ENCODE measurements at regions not wholly inside any gene's neighbourhood (a gene's known extent, or its start where the extent isn't known, plus 50 kb on each side); places are given as distances from the start of the nearest gene placed in this dataset.

GRCh38 chr4:33270403-33270802 lies 2550.2 kb downstream of the PCDH7 start:
- no peaks in the 10 kb centered on the region for H3K36me3 ChIP-seq (ENCODE audit: insufficient read depth, low read length)

GRCh38 chr4:33272722-33273121 lies 2552.6 kb downstream of the PCDH7 start:
- no peak overlapping the region for H3K4me3 ChIP-seq (ENCODE audit: low read length)
- H3K36me3 ChIP-seq (ENCODE audit: insufficient read depth, low read length): no peaks in the 10 kb centered on the region
- no peaks in the 10 kb centered on the region for H3K27me3 ChIP-seq (ENCODE audit: control insufficient read depth, insufficient read depth, low read length)
- no peaks in the 10 kb centered on the region for H3K9me3 ChIP-seq (replicated peaks; ENCODE audit: low read length)
- H3K9ac ChIP-seq (ENCODE audit: low read depth, low read length): no peak overlapping the region
- H3K4me2 ChIP-seq (ENCODE audit: low read length): no peak overlapping the region
- H3K4me1 ChIP-seq (ENCODE audit: control insufficient read depth, insufficient read depth, low read length): no peaks in the 10 kb centered on the region

More at GRCh38 chr4:33270403-33270802, 2550.2 kb downstream of the PCDH7 start:
- no peaks in the 10 kb centered on the region for H3K27me3 ChIP-seq (ENCODE audit: control insufficient read depth, insufficient read depth, low read length)
- no peak overlapping the region for H3K9ac ChIP-seq (ENCODE audit: low read depth, low read length)
- H3K4me1 ChIP-seq (ENCODE audit: control insufficient read depth, insufficient read depth, low read length): no peaks in the 10 kb centered on the region
- H3K4me3 ChIP-seq (ENCODE audit: low read length): no peak overlapping the region
- H3K9me3 ChIP-seq (replicated peaks; ENCODE audit: low read length): no peaks in the 10 kb centered on the region
- H3K4me2 ChIP-seq (ENCODE audit: low read length): no peak overlapping the region

- Histone ChIP-seq H3K9me3 (replicated peaks; ENCODE audit: low read length) (no peaks in the 10 kb centered on the region), H3K4me1 (ENCODE audit: control insufficient read depth, insufficient read depth, low read length) (no peaks in the 10 kb centered on the region), H3K4me3 (ENCODE audit: low read length) (no peak overlapping the region), H3K9ac (ENCODE audit: low read depth, low read length) (no peak overlapping the region), H3K4me2 (ENCODE audit: low read length) (no peak overlapping the region), H3K36me3 (ENCODE audit: insufficient read depth, low read length) (no peaks in the 10 kb centered on the region), H3K27me3 (ENCODE audit: control insufficient read depth, insufficient read depth, low read length) (no peaks in the 10 kb centered on the region)
These were observed 2563.6 kb downstream of the PCDH7 start for GRCh38 chr4:33283818-33284217.

GRCh38 chr4:33296876-33297455 lies 2576.8 kb downstream of the PCDH7 start:
- H3K4me3 ChIP-seq (ENCODE audit: low read length): no peak overlapping the region
- no peaks in the 10 kb centered on the region for H3K9me3 ChIP-seq (replicated peaks; ENCODE audit: low read length)
- no peaks in the 10 kb centered on the region for H3K27me3 ChIP-seq (ENCODE audit: control insufficient read depth, insufficient read depth, low read length)

GRCh38 chr4:33302321-33302720 lies 2582.2 kb downstream of the PCDH7 start:
- H3K9me3 ChIP-seq (replicated peaks; ENCODE audit: low read length): no peaks in the 10 kb centered on the region
- H3K27me3 ChIP-seq (ENCODE audit: control insufficient read depth, insufficient read depth, low read length): no peaks in the 10 kb centered on the region
- no peaks in the 10 kb centered on the region for H3K36me3 ChIP-seq (ENCODE audit: insufficient read depth, low read length)
- H3K4me2 ChIP-seq (ENCODE audit: low read length): no peak overlapping the region
- no peaks in the 10 kb centered on the region for H3K4me1 ChIP-seq (ENCODE audit: control insufficient read depth, insufficient read depth, low read length)
- no peak overlapping the region for H3K4me3 ChIP-seq (ENCODE audit: low read length)
- H3K9ac ChIP-seq (ENCODE audit: low read depth, low read length): no peak overlapping the region

More at GRCh38 chr4:33296876-33297455, 2576.8 kb downstream of the PCDH7 start:
- Histone ChIP-seq H3K4me2 (ENCODE audit: low read length) (no peak overlapping the region), H3K36me3 (ENCODE audit: insufficient read depth, low read length) (no peaks in the 10 kb centered on the region), H3K9ac (ENCODE audit: low read depth, low read length) (no peak overlapping the region), H3K4me1 (ENCODE audit: control insufficient read depth, insufficient read depth, low read length) (no peaks in the 10 kb centered on the region)

GRCh38 chr4:33306131-33306530 lies 2586.0 kb downstream of the PCDH7 start:
- Histone ChIP-seq H3K4me2 (ENCODE audit: low read length) (no peak overlapping the region), H3K9me3 (replicated peaks; ENCODE audit: low read length) (no peaks in the 10 kb centered on the region), H3K27me3 (ENCODE audit: control insufficient read depth, insufficient read depth, low read length) (no peaks in the 10 kb centered on the region), H3K9ac (ENCODE audit: low read depth, low read length) (no peak overlapping the region), H3K36me3 (ENCODE audit: insufficient read depth, low read length) (no peaks in the 10 kb centered on the region), H3K4me3 (ENCODE audit: low read length) (no peak overlapping the region), H3K4me1 (ENCODE audit: control insufficient read depth, insufficient read depth, low read length) (no peaks in the 10 kb centered on the region)

- Histone ChIP-seq H3K27me3 (ENCODE audit: control insufficient read depth, insufficient read depth, low read length) (no peaks in the 10 kb centered on the region), H3K9me3 (replicated peaks; ENCODE audit: low read length) (no peaks in the 10 kb centered on the region), H3K36me3 (ENCODE audit: insufficient read depth, low read length) (no peaks in the 10 kb centered on the region), H3K9ac (ENCODE audit: low read depth, low read length) (no peak overlapping the region), H3K4me1 (ENCODE audit: control insufficient read depth, insufficient read depth, low read length) (no peaks in the 10 kb centered on the region), H3K4me3 (ENCODE audit: low read length) (no peak overlapping the region), H3K4me2 (ENCODE audit: low read length) (no peak overlapping the region)
These were observed 2595.9 kb downstream of the PCDH7 start for GRCh38 chr4:33316033-33316432.

GRCh38 chr4:33316578-33316977 lies 2596.4 kb downstream of the PCDH7 start:
- Histone ChIP-seq H3K4me1 (ENCODE audit: control insufficient read depth, insufficient read depth, low read length) (no peaks in the 10 kb centered on the region), H3K9me3 (replicated peaks; ENCODE audit: low read length) (no peaks in the 10 kb centered on the region), H3K4me3 (ENCODE audit: low read length) (no peak overlapping the region), H3K27me3 (ENCODE audit: control insufficient read depth, insufficient read depth, low read length) (no peaks in the 10 kb centered on the region), H3K36me3 (ENCODE audit: insufficient read depth, low read length) (no peaks in the 10 kb centered on the region), H3K4me2 (ENCODE audit: low read length) (no peak overlapping the region), H3K9ac (ENCODE audit: low read depth, low read length) (no peak overlapping the region)

- Histone ChIP-seq H3K9me3 (replicated peaks; ENCODE audit: low read length) (no peaks in the 10 kb centered on the region), H3K9ac (ENCODE audit: low read depth, low read length) (no peak overlapping the region), H3K4me1 (ENCODE audit: control insufficient read depth, insufficient read depth, low read length) (no peaks in the 10 kb centered on the region), H3K36me3 (ENCODE audit: insufficient read depth, low read length) (no peaks in the 10 kb centered on the region), H3K4me2 (ENCODE audit: low read length) (no peak overlapping the region), H3K27me3 (ENCODE audit: control insufficient read depth, insufficient read depth, low read length) (no peaks in the 10 kb centered on the region), H3K4me3 (ENCODE audit: low read length) (no peak overlapping the region)
These were observed 2603.2 kb downstream of the PCDH7 start for GRCh38 chr4:33323393-33323792.

- Histone ChIP-seq H3K9ac (ENCODE audit: low read depth, low read length) (no peak overlapping the region), H3K4me2 (ENCODE audit: low read length) (no peak overlapping the region), H3K27me3 (ENCODE audit: control insufficient read depth, insufficient read depth, low read length) (no peaks in the 10 kb centered on the region), H3K4me3 (ENCODE audit: low read length) (no peak overlapping the region), H3K4me1 (ENCODE audit: control insufficient read depth, insufficient read depth, low read length) (no peaks in the 10 kb centered on the region), H3K9me3 (replicated peaks; ENCODE audit: low read length) (no peaks in the 10 kb centered on the region), H3K36me3 (ENCODE audit: insufficient read depth, low read length) (no peaks in the 10 kb centered on the region)
These were observed 2614.2 kb downstream of the PCDH7 start for GRCh38 chr4:33334416-33334815.

GRCh38 chr4:33339762-33340161 lies 2619.6 kb downstream of the PCDH7 start:
- no peaks in the 10 kb centered on the region for H3K27me3 ChIP-seq (ENCODE audit: control insufficient read depth, insufficient read depth, low read length)
- no peak overlapping the region for H3K4me3 ChIP-seq (ENCODE audit: low read length)
- no peaks in the 10 kb centered on the region for H3K36me3 ChIP-seq (ENCODE audit: insufficient read depth, low read length)
- no peaks in the 10 kb centered on the region for H3K9me3 ChIP-seq (replicated peaks; ENCODE audit: low read length)
- no peaks in the 10 kb centered on the region for H3K4me1 ChIP-seq (ENCODE audit: control insufficient read depth, insufficient read depth, low read length)
- no peak overlapping the region for H3K4me2 ChIP-seq (ENCODE audit: low read length)
- no peak overlapping the region for H3K9ac ChIP-seq (ENCODE audit: low read depth, low read length)

- H3K9me3 ChIP-seq (replicated peaks; ENCODE audit: low read length): no peaks in the 10 kb centered on the region
- no peaks in the 10 kb centered on the region for H3K36me3 ChIP-seq (ENCODE audit: insufficient read depth, low read length)
- H3K4me2 ChIP-seq (ENCODE audit: low read length): no peak overlapping the region
- no peaks in the 10 kb centered on the region for H3K27me3 ChIP-seq (ENCODE audit: control insufficient read depth, insufficient read depth, low read length)
- no peak overlapping the region for H3K9ac ChIP-seq (ENCODE audit: low read depth, low read length)
- H3K4me3 ChIP-seq (ENCODE audit: low read length): no peak overlapping the region
- no peaks in the 10 kb centered on the region for H3K4me1 ChIP-seq (ENCODE audit: control insufficient read depth, insufficient read depth, low read length)
These were observed 2620.0 kb downstream of the PCDH7 start for GRCh38 chr4:33340168-33340567.
